ENCODE measurements at regions not wholly inside any gene's neighbourhood (a gene's known extent, or its start where the extent isn't known, plus 50 kb on each side); places are given as distances from the start of the nearest gene placed in this dataset.

GRCh38 chr17:65340401-65340800 lies 203.2 kb downstream of the RGS9 start:
- no peak for DNase-seq (ENCODE audit: low read depth)
- H3K36me3 ChIP-seq (ENCODE audit: control insufficient read depth, insufficient read depth, low read length): no peaks in the 10 kb centered on the region
- CTCF ChIA-PET: interaction anchor here (0.7 kb wide), 1 partner anchor 130 kb away, joined by 3 read pairs; no protein-coding TSS in a partner anchor
- H3K4me3 ChIP-seq (ENCODE audit: low read depth, low read length): no peak overlapping the region
- POLR2A ChIA-PET: no interaction called here
- H3K27me3 ChIP-seq (ENCODE audit: control insufficient read depth, insufficient read depth, low read length): 0 out of 2 replicates have a peak, but pooled peaks cover 2% of the 10 kb centered on the region
- no peak for TF ChIP-seq CTCF (IDR thresholded peaks at IDR 0.05; ENCODE audit: insufficient read depth, low read depth, low read length)

- no peak for DNase-seq (ENCODE audit: low read depth)
- 0 out of 2 replicates have a peak, but pooled peaks cover under 1% of the 10 kb centered on the region for H3K27me3 ChIP-seq (ENCODE audit: control insufficient read depth, insufficient read depth, low read length)
- ChIA-PET POLR2A (no interaction called here), CTCF (interaction anchor here (0.7 kb wide), 1 partner anchor 831 kb away, joined by 3 read pairs; no protein-coding TSS in a partner anchor)
- no peaks in the 10 kb centered on the region for H3K36me3 ChIP-seq (ENCODE audit: control insufficient read depth, insufficient read depth, low read length)
- no peak for TF ChIP-seq CTCF (IDR thresholded peaks at IDR 0.05; ENCODE audit: insufficient read depth, low read depth, low read length)
- H3K4me3 ChIP-seq (ENCODE audit: low read depth, low read length): no peak overlapping the region
These were observed 197.2 kb downstream of the RGS9 start for GRCh38 chr17:65334406-65334805.

- POLR2A ChIA-PET: no interaction called here
- CTCF ChIA-PET: no interaction called here
- Histone ChIP-seq H3K36me3 (ENCODE audit: control insufficient read depth, insufficient read depth, low read length) (no peaks in the 10 kb centered on the region), H3K27me3 (ENCODE audit: control insufficient read depth, insufficient read depth, low read length) (no peaks in the 10 kb centered on the region; the same call in 1 of the 2 replicates), H3K4me3 (ENCODE audit: low read depth, low read length) (no peak overlapping the region)
- DNase-seq (ENCODE audit: low read depth): no peak
- no peak for TF ChIP-seq CTCF (IDR thresholded peaks at IDR 0.05; ENCODE audit: insufficient read depth, low read depth, low read length)
These were observed 195.6 kb downstream of the RGS9 start for GRCh38 chr17:65332779-65333178.

GRCh38 chr17:65332375-65332774 lies 195.2 kb downstream of the RGS9 start:
- ChIA-PET CTCF (no interaction called here), POLR2A (no interaction called here)
- Histone ChIP-seq H3K36me3 (ENCODE audit: control insufficient read depth, insufficient read depth, low read length) (no peaks in the 10 kb centered on the region), H3K27me3 (ENCODE audit: control insufficient read depth, insufficient read depth, low read length) (no peaks in the 10 kb centered on the region; the same call in 1 of the 2 replicates), H3K4me3 (ENCODE audit: low read depth, low read length) (no peak overlapping the region)
- 0 out of 2 replicates have a peak, but pooled peaks have one; percentile 9 for TF ChIP-seq CTCF (IDR thresholded peaks at IDR 0.05; ENCODE audit: insufficient read depth, low read depth, low read length)
- peak; percentile 12 for DNase-seq (ENCODE audit: low read depth)

GRCh38 chr17:65328567-65328966 lies 191.4 kb downstream of the RGS9 start:
- H3K36me3 ChIP-seq (ENCODE audit: control insufficient read depth, insufficient read depth, low read length): no peaks in the 10 kb centered on the region
- H3K4me3 ChIP-seq (ENCODE audit: low read depth, low read length): no peak overlapping the region
- no peak for DNase-seq (ENCODE audit: low read depth)
- H3K27me3 ChIP-seq (ENCODE audit: control insufficient read depth, insufficient read depth, low read length): no peaks in the 10 kb centered on the region; the same call in none of the 2 replicates
- ChIA-PET CTCF (interaction anchor here (0.9 kb wide), 1 partner anchor 30 kb away, joined by 4 read pairs; no protein-coding TSS in a partner anchor), POLR2A (no interaction called here)
- no peak for TF ChIP-seq CTCF (IDR thresholded peaks at IDR 0.05; ENCODE audit: insufficient read depth, low read depth, low read length)
